Naive thymus-derived CD8-positive, alpha-beta T cell (primary cell): ENCODE measurements at regions not wholly inside any gene's neighbourhood (a gene's known extent, or its start where the extent isn't known, plus 50 kb on each side); places are given as distances from the start of the nearest gene placed in this dataset.

Source experiments
- ATAC-seq, 2 donors: fragments of 150-1000 bp; cut with Tn5 transposase in 1 of 2; sonication (Bioruptor Pico), chemical (Tn5 transposase) in 1 of 2; 1 replicate in 1 of 2; 2 replicates in 1 of 2; pipeline ENCODE4 v1.10.0; 2021; ENCODE audit warnings: mild to moderate bottlenecking in 2 of 2, moderate library complexity in 2 of 2
- POLR2A ChIA-PET: fragments of 350-600 bp; sonication (Branson Sonifier 250); formaldehyde crosslinking; loops from one replicate; lab custom pipeline; 2021; ENCODE audit warnings: antibody characterized with exemption; lab: Charles Lee
- DNase-seq, 10 donors: peaks; one replicate each; pipeline versions ENCODE4 v3.0.0 to v3.0.0-alpha.2; 2020 to 2022
- H3K27ac Mint-ChIP-seq, 10 donors: one replicate each; pipeline ENCODE4 v1.8.0; 2020 to 2022; ENCODE audit warnings: mild to moderate bottlenecking in 10 of 10, mixed read lengths in 10 of 10, moderate library complexity in 4 of 10, inconsistent platforms in 1 of 10
- H3K27me3 Mint-ChIP-seq, 5 donors: one replicate each; pipeline ENCODE4 v1.8.0; 2021 to 2022; ENCODE audit warnings: mixed read lengths in 5 of 5
- H3K36me3 Mint-ChIP-seq, 3 donors: one replicate each; pipeline ENCODE4 v1.8.0; 2020 to 2022; ENCODE audit warnings: mixed read lengths in 3 of 3, mild to moderate bottlenecking in 2 of 3, inconsistent platforms in 1 of 3
- H3K4me1 Mint-ChIP-seq, 4 donors: one replicate each; pipeline ENCODE4 v1.8.0; 2021 to 2022; ENCODE audit warnings: mixed read lengths in 4 of 4
- H3K4me3 Mint-ChIP-seq, 10 donors: one replicate each; pipeline ENCODE4 v1.8.0; 2020 to 2022; ENCODE audit warnings: mild to moderate bottlenecking in 10 of 10, mixed read lengths in 10 of 10, moderate library complexity in 6 of 10, inconsistent platforms in 1 of 10
- H3K9me3 Mint-ChIP-seq, 9 donors: one replicate each; pipeline ENCODE4 v1.8.0; 2020 to 2022; ENCODE audit warnings: mixed read lengths in 9 of 9, mild to moderate bottlenecking in 3 of 9, inconsistent platforms in 1 of 9, moderate library complexity in 1 of 9

GRCh38 chr11:30172158-30172557 is 58.7 kb upstream of the FSHB start:
- Mint-ChIP-seq H3K27ac (no peak overlapping the region), H3K9me3 (peaks cover 0 to 5% (median 2%) of the 10 kb centered on the region in 9 donors), H3K4me1 (no peaks in the 10 kb centered on the region), H3K27me3 (peaks cover 0 to 27% (median 0%) of the 10 kb centered on the region in 5 donors), H3K4me3 (no peak overlapping the region), H3K36me3 (no peaks in the 10 kb centered on the region)
- DNase-seq (no peak), ATAC-seq (no peak)
- POLR2A ChIA-PET, result no interaction called here

GRCh38 chr11:30172883-30173311 is 57.9 kb upstream of the FSHB start:
- ATAC-seq, result no peak
- Mint-ChIP-seq H3K4me1 (no peaks in the 10 kb centered on the region), H3K4me3 (no peak overlapping the region)

GRCh38 chr11:30174265-30175020 is 56.4 kb upstream of the FSHB start:
- H3K36me3 Mint-ChIP-seq, result peaks cover 0 to 5% (median 0%) of the 10 kb centered on the region in 3 donors
- H3K9me3 Mint-ChIP-seq, result peaks cover 0 to 15% (median 3%) of the 10 kb centered on the region in 9 donors
- DNase-seq (no peak), ATAC-seq (no peak)
- H3K4me3 Mint-ChIP-seq, result no peak overlapping the region
- POLR2A ChIA-PET, result no interaction called here
- H3K27me3 Mint-ChIP-seq, result peaks cover 0 to 36% (median 2%) of the 10 kb centered on the region in 5 donors
- no peaks in the 10 kb centered on the region for H3K4me1 Mint-ChIP-seq
- H3K27ac Mint-ChIP-seq, result no peak overlapping the region

More at GRCh38 chr11:30172883-30173311, 57.9 kb upstream of the FSHB start:
- Mint-ChIP-seq H3K27me3 (peaks cover 0 to 34% (median 0%) of the 10 kb centered on the region in 5 donors), H3K9me3 (peaks cover 0 to 10% (median 2%) of the 10 kb centered on the region in 9 donors), H3K27ac (no peak overlapping the region), H3K36me3 (no peaks in the 10 kb centered on the region)
- no peak for DNase-seq
- POLR2A ChIA-PET, result no interaction called here
